HS-27A (cell line): ENCODE measurements at regions not wholly inside any gene's neighbourhood (a gene's known extent, or its start where the extent isn't known, plus 50 kb on each side); places are given as distances from the start of the nearest gene placed in this dataset.

Experiments used
- DNase-seq: peaks from one replicate; pipeline ENCODE4 v3.0.0-alpha.2; 2012; ENCODE audit warnings: low read depth, missing footprints

- DNase-seq = no peak
These were observed 303.0 kb upstream of the ZFHX3 start for GRCh38 chr16:73350707-73351452.

- no peak for DNase-seq
These were observed 299.8 kb upstream of the ZFHX3 start for GRCh38 chr16:73347500-73348375.

- no peak for DNase-seq
These were observed 291.9 kb upstream of the ZFHX3 start for GRCh38 chr16:73339821-73340220.

GRCh38 chr16:73337373-73338296 is 289.7 kb upstream of the ZFHX3 start:
- no peak for DNase-seq

- DNase-seq = no peak
These were observed 281.7 kb upstream of the ZFHX3 start for GRCh38 chr16:73329358-73330286.

- no peak for DNase-seq
These were observed 279.0 kb upstream of the ZFHX3 start for GRCh38 chr16:73326770-73327470.

GRCh38 chr16:73326221-73326620 is 278.3 kb upstream of the ZFHX3 start:
- no peak for DNase-seq

- no peak for DNase-seq
These were observed 276.0 kb upstream of the ZFHX3 start for GRCh38 chr16:73323880-73324279.

GRCh38 chr16:73322856-73323255 is 274.9 kb upstream of the ZFHX3 start:
- no peak for DNase-seq

GRCh38 chr16:73321853-73322252 is 273.9 kb upstream of the ZFHX3 start:
- DNase-seq = no peak

GRCh38 chr16:73319737-73320136 is 271.8 kb upstream of the ZFHX3 start:
- no peak for DNase-seq

GRCh38 chr16:73319261-73319660 is 271.3 kb upstream of the ZFHX3 start:
- DNase-seq = no peak

- no peak for DNase-seq
These were observed 269.5 kb upstream of the ZFHX3 start for GRCh38 chr16:73317321-73317857.

- no peak for DNase-seq
These were observed 267.7 kb upstream of the ZFHX3 start for GRCh38 chr16:73315645-73316044.

GRCh38 chr16:73313950-73314349 is 266.0 kb upstream of the ZFHX3 start:
- DNase-seq = no peak

- DNase-seq = no peak
These were observed 264.2 kb upstream of the ZFHX3 start for GRCh38 chr16:73311857-73312723.

GRCh38 chr16:73308771-73309170 is 260.8 kb upstream of the ZFHX3 start:
- no peak for DNase-seq

- DNase-seq = no peak
These were observed 259.0 kb upstream of the ZFHX3 start for GRCh38 chr16:73306901-73307413.
